GM23338 (cell line): ENCODE measurements at regions not wholly inside any gene's neighbourhood (a gene's known extent, or its start where the extent isn't known, plus 50 kb on each side); places are given as distances from the start of the nearest gene placed in this dataset.

Experiments
- ATAC-seq: fragments of 200-7000 bp; cut with Tn5 transposase; 3 replicates; pipeline ENCODE4 v1.9.1; 2020
- DNase-seq: peaks from one replicate; pipeline ENCODE4 v3.0.0-alpha.2; 2015; ENCODE audit warnings: low spot score
- H2AFZ ChIP-seq: fragments of 200-600 bp; sonication (generic); 2 replicates; pipeline ENCODE4 v1.8.0; 2016; ENCODE audit warnings: antibody characterized with exemption, mild to moderate bottlenecking, moderate library complexity
- H3F3A ChIP-seq: fragments of 200-600 bp; sonication (generic); replicated peaks from 2 replicates; pipeline ENCODE4 v1.8.0; 2017; ENCODE audit warnings: antibody characterized with exemption, mixed run types, low read depth
- H3K27ac ChIP-seq: fragments of 200-600 bp; sonication (generic); 2 replicates; pipeline ENCODE4 v1.6.1; 2016; ENCODE audit warnings: low read depth
- H3K27me3 ChIP-seq: fragments of 200-600 bp; sonication (generic); 2 replicates; pipeline ENCODE4 v1.8.0; 2016; ENCODE audit warnings: mild to moderate bottlenecking, mixed run types, moderate library complexity; ENCODE audit not compliant: insufficient read depth
- H3K36me3 ChIP-seq: fragments of 200-600 bp; sonication (generic); 2 replicates; pipeline ENCODE4 v1.8.0; 2016; ENCODE audit warnings: mild to moderate bottlenecking; ENCODE audit not compliant: insufficient read depth
- H3K4me1 ChIP-seq: fragments of 200-600 bp; sonication (generic); 2 replicates; pipeline ENCODE4 v1.8.0; 2016; ENCODE audit warnings: mild to moderate bottlenecking, moderate library complexity; ENCODE audit not compliant: insufficient read depth
- H3K4me2 ChIP-seq: fragments of 200-600 bp; sonication (generic); 2 replicates; pipeline ENCODE4 v1.7.1; 2017; ENCODE audit warnings: mixed run types
- H3K4me3 ChIP-seq: fragments of 200-600 bp; sonication (generic); 2 replicates; pipeline ENCODE4 v1.6.1; 2016; ENCODE audit warnings: mixed run types
- H3K79me2 ChIP-seq: fragments of 200-600 bp; sonication (generic); replicated peaks from 2 replicates; pipeline ENCODE4 v1.8.0; 2017; ENCODE audit warnings: mild to moderate bottlenecking; ENCODE audit not compliant: insufficient read depth
- H3K9me2 ChIP-seq: fragments of 200-600 bp; sonication (generic); 2 replicates; pipeline ENCODE4 v1.8.0; 2017; ENCODE audit not compliant: insufficient read depth
- H4K20me1 ChIP-seq: fragments of 200-600 bp; sonication (generic); replicated peaks from 2 replicates; pipeline ENCODE4 v1.8.0; 2017; ENCODE audit warnings: mild to moderate bottlenecking; ENCODE audit not compliant: insufficient read depth
- H3K27ac Mint-ChIP-seq: 2 replicates; pipeline ENCODE4 v1.8.0; 2020; ENCODE audit warnings: inconsistent platforms, mild to moderate bottlenecking, moderate library complexity, mixed read lengths
- H3K27me3 Mint-ChIP-seq: 3 replicates; pipeline ENCODE4 v1.8.0; 2022; ENCODE audit warnings: low read depth, mild to moderate bottlenecking, moderate library complexity, mixed read lengths, inconsistent platforms; ENCODE audit not compliant: insufficient read depth, poor library complexity
- H3K36me3 Mint-ChIP-seq: 3 replicates; pipeline ENCODE4 v1.8.0; 2021; ENCODE audit warnings: low read depth, mild to moderate bottlenecking, inconsistent platforms, moderate library complexity, mixed read lengths
- H3K4me1 Mint-ChIP-seq: 3 replicates; pipeline ENCODE4 v1.8.0; 2020; ENCODE audit warnings: mild to moderate bottlenecking, inconsistent platforms, mixed read lengths
- H3K4me3 Mint-ChIP-seq: 3 replicates; pipeline ENCODE4 v1.8.0; 2021; ENCODE audit warnings: moderate library complexity, mild to moderate bottlenecking, inconsistent platforms, mixed read lengths
- H3K9me3 Mint-ChIP-seq: 3 replicates; pipeline ENCODE4 v1.8.0; 2020; ENCODE audit warnings: moderate library complexity, mild to moderate bottlenecking, inconsistent platforms, mixed read lengths
- CREB1 ChIP-seq: fragments of 250-450 bp; sonication (Bioruptor Pico); IDR thresholded peaks from 2 replicates; pipeline ENCODE4 v1.5.0; 2020; ENCODE audit warnings: low read depth, mild to moderate bottlenecking, moderate library complexity
- EZH2 ChIP-seq: fragments of 200-600 bp; sonication (generic); IDR thresholded peaks from one replicate; pipeline ENCODE4 v1.8.0; 2017; ENCODE audit warnings: antibody characterized with exemption, mild to moderate bottlenecking, low read depth; ENCODE audit not compliant: unreplicated experiment
- EZH2phosphoT487 ChIP-seq: fragments of 200-600 bp; sonication (generic); IDR thresholded peaks from one replicate; pipeline ENCODE4 v1.8.1; 2018; ENCODE audit warnings: antibody characterized with exemption; ENCODE audit not compliant: unreplicated experiment
- JUNB ChIP-seq: IDR thresholded peaks from one replicate; pipeline ENCODE4 v1.6.1; 2016; ENCODE audit warnings: antibody characterized with exemption; ENCODE audit not compliant: unreplicated experiment
- NANOG ChIP-seq: IDR thresholded peaks from 2 replicates; pipeline ENCODE4 v1.6.1; 2016; ENCODE audit warnings: antibody characterized with exemption, borderline replicate concordance
- POLR2AphosphoS5 ChIP-seq: IDR thresholded peaks from 2 replicates; pipeline ENCODE4 v1.6.1; 2016; ENCODE audit warnings: antibody characterized with exemption, low read depth
- STAT1 ChIP-seq: IDR thresholded peaks from one replicate; pipeline ENCODE4 v1.6.1; 2016; ENCODE audit warnings: antibody characterized with exemption; ENCODE audit not compliant: unreplicated experiment
- ZNF114 ChIP-seq: fragments of 250-450 bp; sonication (Bioruptor Pico); IDR thresholded peaks from 2 replicates; pipeline ENCODE4 v1.5.0; 2020; ENCODE audit warnings: mild to moderate bottlenecking, moderate library complexity
- ZNF331 ChIP-seq: fragments of 250-450 bp; sonication (Bioruptor Pico); IDR thresholded peaks from 2 replicates; pipeline ENCODE4 v1.5.0; 2020; ENCODE audit warnings: low read depth, mild to moderate bottlenecking, moderate library complexity
- TF ChIP-seq, protein P1 (sequence below): IDR thresholded peaks from one replicate; pipeline ENCODE4 v1.6.1; 2018; ENCODE audit warnings: antibody characterized with exemption; ENCODE audit not compliant: unreplicated experiment
- TF ChIP-seq, protein P2 (sequence below): IDR thresholded peaks from 2 replicates; pipeline ENCODE4 v1.6.1; 2016; ENCODE audit warnings: antibody characterized with exemption
- TF ChIP-seq, protein P3 (sequence below), 2 experiments: fragments of 200-600 bp in 1 of 2; sonication (generic) in 1 of 2; conservative IDR thresholded peaks; 2 replicates each; pipeline versions ENCODE4 v1.5.1 to v1.6.1; 2016 to 2017; ENCODE audit warnings: antibody characterized with exemption in 2 of 2, low read depth in 2 of 2, mild to moderate bottlenecking in 2 of 2, moderate library complexity in 1 of 2
- TF ChIP-seq, protein P4 (sequence below): fragments of 250-450 bp; sonication (Bioruptor Pico); IDR thresholded peaks from 2 replicates; pipeline ENCODE4 v1.5.0; 2020; ENCODE audit warnings: mild to moderate bottlenecking, moderate library complexity

DNA sequence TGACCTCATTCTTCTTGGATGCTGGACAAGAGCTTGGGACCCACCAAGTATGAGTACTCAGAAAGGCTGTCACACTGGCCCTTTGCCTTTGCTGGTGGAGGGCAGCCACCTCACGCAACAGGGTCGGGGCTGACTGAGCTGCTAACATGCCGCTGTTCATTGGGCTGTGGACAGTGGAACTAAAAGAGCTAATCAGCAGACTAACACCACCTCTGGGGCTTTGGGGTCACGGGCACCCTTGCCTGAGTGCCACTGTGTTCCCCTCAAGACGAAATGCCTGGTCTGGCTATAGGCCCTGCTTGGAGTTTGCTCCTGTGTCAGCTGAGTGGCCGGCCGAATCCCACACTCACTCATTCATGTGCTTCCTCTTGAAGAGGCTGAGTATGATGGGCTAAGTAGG lies 559.6 kb downstream of the SPRY1 start:
- peaks cover 5% of the 10 kb centered on the region for H3K27me3 Mint-ChIP-seq

More for the DNA sequence above, 559.6 kb downstream of the SPRY1 start:
- Histone ChIP-seq H3K4me1 (no peaks in the 10 kb centered on the region), H3K27me3 (no peaks in the 10 kb centered on the region), H3K4me2 (no peak overlapping the region), H2AFZ (no peak overlapping the region), H4K20me1 (no peaks in the 10 kb centered on the region), H3K9me2 (peaks cover 13% of the 10 kb centered on the region), H3K4me3 (no peak overlapping the region), H3K36me3 (no peaks in the 10 kb centered on the region), H3K79me2 (no peaks in the 10 kb centered on the region), H3K27ac (no peak overlapping the region), H3F3A (no peaks in the 10 kb centered on the region)
- no peak for DNase-seq
- Mint-ChIP-seq H3K4me3 (no peak overlapping the region), H3K27ac (no peak overlapping the region), H3K36me3 (peaks cover 39% of the 10 kb centered on the region), H3K9me3 (peaks cover 26% of the 10 kb centered on the region), H3K4me1 (peaks cover 20% of the 10 kb centered on the region)
- ATAC-seq = no peak
- TF ChIP-seq, protein P1, sequence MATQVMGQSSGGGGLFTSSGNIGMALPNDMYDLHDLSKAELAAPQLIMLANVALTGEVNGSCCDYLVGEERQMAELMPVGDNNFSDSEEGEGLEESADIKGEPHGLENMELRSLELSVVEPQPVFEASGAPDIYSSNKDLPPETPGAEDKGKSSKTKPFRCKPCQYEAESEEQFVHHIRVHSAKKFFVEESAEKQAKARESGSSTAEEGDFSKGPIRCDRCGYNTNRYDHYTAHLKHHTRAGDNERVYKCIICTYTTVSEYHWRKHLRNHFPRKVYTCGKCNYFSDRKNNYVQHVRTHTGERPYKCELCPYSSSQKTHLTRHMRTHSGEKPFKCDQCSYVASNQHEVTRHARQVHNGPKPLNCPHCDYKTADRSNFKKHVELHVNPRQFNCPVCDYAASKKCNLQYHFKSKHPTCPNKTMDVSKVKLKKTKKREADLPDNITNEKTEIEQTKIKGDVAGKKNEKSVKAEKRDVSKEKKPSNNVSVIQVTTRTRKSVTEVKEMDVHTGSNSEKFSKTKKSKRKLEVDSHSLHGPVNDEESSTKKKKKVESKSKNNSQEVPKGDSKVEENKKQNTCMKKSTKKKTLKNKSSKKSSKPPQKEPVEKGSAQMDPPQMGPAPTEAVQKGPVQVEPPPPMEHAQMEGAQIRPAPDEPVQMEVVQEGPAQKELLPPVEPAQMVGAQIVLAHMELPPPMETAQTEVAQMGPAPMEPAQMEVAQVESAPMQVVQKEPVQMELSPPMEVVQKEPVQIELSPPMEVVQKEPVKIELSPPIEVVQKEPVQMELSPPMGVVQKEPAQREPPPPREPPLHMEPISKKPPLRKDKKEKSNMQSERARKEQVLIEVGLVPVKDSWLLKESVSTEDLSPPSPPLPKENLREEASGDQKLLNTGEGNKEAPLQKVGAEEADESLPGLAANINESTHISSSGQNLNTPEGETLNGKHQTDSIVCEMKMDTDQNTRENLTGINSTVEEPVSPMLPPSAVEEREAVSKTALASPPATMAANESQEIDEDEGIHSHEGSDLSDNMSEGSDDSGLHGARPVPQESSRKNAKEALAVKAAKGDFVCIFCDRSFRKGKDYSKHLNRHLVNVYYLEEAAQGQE = no peak
- no peak for TF ChIP-seq EZH2phosphoT487
- TF ChIP-seq NANOG = no peak
- TF ChIP-seq ZNF331 (CRISPR knock-in tag) = no peak
- no peak for TF ChIP-seq STAT1
- TF ChIP-seq, protein P2, sequence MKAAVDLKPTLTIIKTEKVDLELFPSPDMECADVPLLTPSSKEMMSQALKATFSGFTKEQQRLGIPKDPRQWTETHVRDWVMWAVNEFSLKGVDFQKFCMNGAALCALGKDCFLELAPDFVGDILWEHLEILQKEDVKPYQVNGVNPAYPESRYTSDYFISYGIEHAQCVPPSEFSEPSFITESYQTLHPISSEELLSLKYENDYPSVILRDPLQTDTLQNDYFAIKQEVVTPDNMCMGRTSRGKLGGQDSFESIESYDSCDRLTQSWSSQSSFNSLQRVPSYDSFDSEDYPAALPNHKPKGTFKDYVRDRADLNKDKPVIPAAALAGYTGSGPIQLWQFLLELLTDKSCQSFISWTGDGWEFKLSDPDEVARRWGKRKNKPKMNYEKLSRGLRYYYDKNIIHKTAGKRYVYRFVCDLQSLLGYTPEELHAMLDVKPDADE = no peak
- no peak for TF ChIP-seq POLR2AphosphoS5
- TF ChIP-seq CREB1 (CRISPR knock-in tag) = no peak
- TF ChIP-seq, protein P3, sequence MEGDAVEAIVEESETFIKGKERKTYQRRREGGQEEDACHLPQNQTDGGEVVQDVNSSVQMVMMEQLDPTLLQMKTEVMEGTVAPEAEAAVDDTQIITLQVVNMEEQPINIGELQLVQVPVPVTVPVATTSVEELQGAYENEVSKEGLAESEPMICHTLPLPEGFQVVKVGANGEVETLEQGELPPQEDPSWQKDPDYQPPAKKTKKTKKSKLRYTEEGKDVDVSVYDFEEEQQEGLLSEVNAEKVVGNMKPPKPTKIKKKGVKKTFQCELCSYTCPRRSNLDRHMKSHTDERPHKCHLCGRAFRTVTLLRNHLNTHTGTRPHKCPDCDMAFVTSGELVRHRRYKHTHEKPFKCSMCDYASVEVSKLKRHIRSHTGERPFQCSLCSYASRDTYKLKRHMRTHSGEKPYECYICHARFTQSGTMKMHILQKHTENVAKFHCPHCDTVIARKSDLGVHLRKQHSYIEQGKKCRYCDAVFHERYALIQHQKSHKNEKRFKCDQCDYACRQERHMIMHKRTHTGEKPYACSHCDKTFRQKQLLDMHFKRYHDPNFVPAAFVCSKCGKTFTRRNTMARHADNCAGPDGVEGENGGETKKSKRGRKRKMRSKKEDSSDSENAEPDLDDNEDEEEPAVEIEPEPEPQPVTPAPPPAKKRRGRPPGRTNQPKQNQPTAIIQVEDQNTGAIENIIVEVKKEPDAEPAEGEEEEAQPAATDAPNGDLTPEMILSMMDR (conservative IDR thresholded peaks at IDR 0.05; ENCODE audit: low read depth in 2 of 2) = no peak
- no peak for TF ChIP-seq ZNF114 (CRISPR knock-in tag)
- TF ChIP-seq, protein P4, sequence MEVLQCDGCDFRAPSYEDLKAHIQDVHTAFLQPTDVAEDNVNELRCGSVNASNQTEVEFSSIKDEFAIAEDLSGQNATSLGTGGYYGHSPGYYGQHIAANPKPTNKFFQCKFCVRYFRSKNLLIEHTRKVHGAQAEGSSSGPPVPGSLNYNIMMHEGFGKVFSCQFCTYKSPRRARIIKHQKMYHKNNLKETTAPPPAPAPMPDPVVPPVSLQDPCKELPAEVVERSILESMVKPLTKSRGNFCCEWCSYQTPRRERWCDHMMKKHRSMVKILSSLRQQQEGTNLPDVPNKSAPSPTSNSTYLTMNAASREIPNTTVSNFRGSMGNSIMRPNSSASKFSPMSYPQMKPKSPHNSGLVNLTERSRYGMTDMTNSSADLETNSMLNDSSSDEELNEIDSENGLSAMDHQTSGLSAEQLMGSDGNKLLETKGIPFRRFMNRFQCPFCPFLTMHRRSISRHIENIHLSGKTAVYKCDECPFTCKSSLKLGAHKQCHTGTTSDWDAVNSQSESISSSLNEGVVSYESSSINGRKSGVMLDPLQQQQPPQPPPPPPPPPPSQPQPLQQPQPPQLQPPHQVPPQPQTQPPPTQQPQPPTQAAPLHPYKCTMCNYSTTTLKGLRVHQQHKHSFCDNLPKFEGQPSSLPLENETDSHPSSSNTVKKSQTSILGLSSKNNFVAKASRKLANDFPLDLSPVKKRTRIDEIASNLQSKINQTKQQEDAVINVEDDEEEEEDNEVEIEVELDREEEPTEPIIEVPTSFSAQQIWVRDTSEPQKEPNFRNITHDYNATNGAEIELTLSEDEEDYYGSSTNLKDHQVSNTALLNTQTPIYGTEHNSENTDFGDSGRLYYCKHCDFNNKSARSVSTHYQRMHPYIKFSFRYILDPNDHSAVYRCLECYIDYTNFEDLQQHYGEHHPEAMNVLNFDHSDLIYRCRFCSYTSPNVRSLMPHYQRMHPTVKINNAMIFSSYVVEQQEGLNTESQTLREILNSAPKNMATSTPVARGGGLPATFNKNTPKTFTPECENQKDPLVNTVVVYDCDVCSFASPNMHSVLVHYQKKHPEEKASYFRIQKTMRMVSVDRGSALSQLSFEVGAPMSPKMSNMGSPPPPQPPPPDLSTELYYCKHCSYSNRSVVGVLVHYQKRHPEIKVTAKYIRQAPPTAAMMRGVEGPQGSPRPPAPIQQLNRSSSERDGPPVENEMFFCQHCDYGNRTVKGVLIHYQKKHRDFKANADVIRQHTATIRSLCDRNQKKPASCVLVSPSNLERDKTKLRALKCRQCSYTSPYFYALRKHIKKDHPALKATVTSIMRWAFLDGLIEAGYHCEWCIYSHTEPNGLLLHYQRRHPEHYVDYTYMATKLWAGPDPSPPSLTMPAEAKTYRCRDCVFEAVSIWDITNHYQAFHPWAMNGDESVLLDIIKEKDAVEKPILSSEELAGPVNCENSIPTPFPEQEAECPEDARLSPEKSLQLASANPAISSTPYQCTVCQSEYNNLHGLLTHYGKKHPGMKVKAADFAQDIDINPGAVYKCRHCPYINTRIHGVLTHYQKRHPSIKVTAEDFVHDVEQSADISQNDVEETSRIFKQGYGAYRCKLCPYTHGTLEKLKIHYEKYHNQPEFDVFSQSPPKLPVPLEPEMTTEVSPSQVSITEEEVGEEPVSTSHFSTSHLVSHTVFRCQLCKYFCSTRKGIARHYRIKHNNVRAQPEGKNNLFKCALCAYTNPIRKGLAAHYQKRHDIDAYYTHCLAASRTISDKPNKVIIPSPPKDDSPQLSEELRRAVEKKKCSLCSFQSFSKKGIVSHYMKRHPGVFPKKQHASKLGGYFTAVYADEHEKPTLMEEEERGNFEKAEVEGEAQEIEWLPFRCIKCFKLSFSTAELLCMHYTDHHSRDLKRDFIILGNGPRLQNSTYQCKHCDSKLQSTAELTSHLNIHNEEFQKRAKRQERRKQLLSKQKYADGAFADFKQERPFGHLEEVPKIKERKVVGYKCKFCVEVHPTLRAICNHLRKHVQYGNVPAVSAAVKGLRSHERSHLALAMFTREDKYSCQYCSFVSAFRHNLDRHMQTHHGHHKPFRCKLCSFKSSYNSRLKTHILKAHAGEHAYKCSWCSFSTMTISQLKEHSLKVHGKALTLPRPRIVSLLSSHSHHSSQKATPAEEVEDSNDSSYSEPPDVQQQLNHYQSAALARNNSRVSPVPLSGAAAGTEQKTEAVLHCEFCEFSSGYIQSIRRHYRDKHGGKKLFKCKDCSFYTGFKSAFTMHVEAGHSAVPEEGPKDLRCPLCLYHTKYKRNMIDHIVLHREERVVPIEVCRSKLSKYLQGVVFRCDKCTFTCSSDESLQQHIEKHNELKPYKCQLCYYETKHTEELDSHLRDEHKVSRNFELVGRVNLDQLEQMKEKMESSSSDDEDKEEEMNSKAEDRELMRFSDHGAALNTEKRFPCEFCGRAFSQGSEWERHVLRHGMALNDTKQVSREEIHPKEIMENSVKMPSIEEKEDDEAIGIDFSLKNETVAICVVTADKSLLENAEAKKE (CRISPR knock-in tag) = no peak
- no peak for TF ChIP-seq JUNB
- TF ChIP-seq EZH2 = no peak
